GM20431 (cell line): ENCODE measurements at regions not wholly inside any gene's neighbourhood (a gene's known extent, or its start where the extent isn't known, plus 50 kb on each side); places are given as distances from the start of the nearest gene placed in this dataset.

ENCODE experiments used
- in situ Hi-C: fragments of 300-500 bp; cut with MseI, MboI; formaldehyde crosslinking; loops from one replicate; pipeline ENCODE4 v1.15.0; 2020; ENCODE audit warnings: low sequenced_read_pairs; ENCODE audit not compliant: unreplicated experiment

GRCh38 chr7:40944981-40945585 is 757.8 kb downstream of the INHBA start:
- in situ Hi-C loops, result no loop called here

- in situ Hi-C loops, result no loop called here
Measured at GRCh38 chr7:40937879-40938278, 765.0 kb downstream of the INHBA start.

GRCh38 chr7:40935435-40935834 is 767.5 kb downstream of the INHBA start:
- in situ Hi-C loops, result no loop called here

GRCh38 chr7:40923626-40924025 is 779.3 kb downstream of the INHBA start:
- in situ Hi-C loops, result no loop called here

- in situ Hi-C loops, result no loop called here
Measured at GRCh38 chr7:40922316-40922670, 780.6 kb downstream of the INHBA start.

- in situ Hi-C loops, result no loop called here
Measured at GRCh38 chr7:40921589-40922315, 781.1 kb downstream of the INHBA start.

- in situ Hi-C loops, result no loop called here
Measured at GRCh38 chr7:40918701-40919271, 784.0 kb downstream of the SUGCT start.

GRCh38 chr7:40916813-40917212 is 782.0 kb downstream of the SUGCT start:
- in situ Hi-C loops, result no loop called here

GRCh38 chr7:40915071-40915470 is 780.3 kb downstream of the SUGCT start:
- in situ Hi-C loops, result no loop called here
